Loucy (cell line): ENCODE measurements at regions not wholly inside any gene's neighbourhood (a gene's known extent, or its start where the extent isn't known, plus 50 kb on each side); places are given as distances from the start of the nearest gene placed in this dataset.

ENCODE experiments used
- CTCF ChIP-seq: fragments of 200-600 bp; sonication (generic); conservative IDR thresholded peaks from 2 replicates; pipeline ENCODE4 v1.5.1; 2014; ENCODE audit warnings: mild to moderate bottlenecking, antibody characterized with exemption, low read length
- EZH2phosphoT487 ChIP-seq: fragments of 200-600 bp; IDR thresholded peaks from 2 replicates; pipeline ENCODE4 v1.6.1; 2018; ENCODE audit warnings: antibody characterized with exemption, mild to moderate bottlenecking, moderate library complexity, borderline replicate concordance

GRCh38 chr3:64853456-64853855 lies 165.7 kb upstream of the ADAMTS9 start:
- TF ChIP-seq CTCF (no peak), EZH2phosphoT487 (no peak)
